GM23338 (cell line): ENCODE measurements at regions not wholly inside any gene's neighbourhood (a gene's known extent, or its start where the extent isn't known, plus 50 kb on each side); places are given as distances from the start of the nearest gene placed in this dataset.

Experiments
- EZH2 ChIP-seq: fragments of 200-600 bp; sonication (generic); IDR thresholded peaks from one replicate; pipeline ENCODE4 v1.8.0; 2017; ENCODE audit warnings: antibody characterized with exemption, mild to moderate bottlenecking, low read depth; ENCODE audit not compliant: unreplicated experiment
- EZH2phosphoT487 ChIP-seq: fragments of 200-600 bp; sonication (generic); IDR thresholded peaks from one replicate; pipeline ENCODE4 v1.8.1; 2018; ENCODE audit warnings: antibody characterized with exemption; ENCODE audit not compliant: unreplicated experiment
- JUNB ChIP-seq: IDR thresholded peaks from one replicate; pipeline ENCODE4 v1.6.1; 2016; ENCODE audit warnings: antibody characterized with exemption; ENCODE audit not compliant: unreplicated experiment
- POLR2AphosphoS5 ChIP-seq: IDR thresholded peaks from 2 replicates; pipeline ENCODE4 v1.6.1; 2016; ENCODE audit warnings: antibody characterized with exemption, low read depth
- TF ChIP-seq, protein P1 (sequence below), 2 experiments: fragments of 200-600 bp in 1 of 2; sonication (generic) in 1 of 2; conservative IDR thresholded peaks; 2 replicates each; pipeline versions ENCODE4 v1.5.1 to v1.6.1; 2016 to 2017; ENCODE audit warnings: antibody characterized with exemption in 2 of 2, low read depth in 2 of 2, mild to moderate bottlenecking in 2 of 2, moderate library complexity in 1 of 2
- TF ChIP-seq, protein P2 (sequence below): IDR thresholded peaks from one replicate; pipeline ENCODE4 v1.6.1; 2018; ENCODE audit warnings: antibody characterized with exemption; ENCODE audit not compliant: unreplicated experiment

DNA sequence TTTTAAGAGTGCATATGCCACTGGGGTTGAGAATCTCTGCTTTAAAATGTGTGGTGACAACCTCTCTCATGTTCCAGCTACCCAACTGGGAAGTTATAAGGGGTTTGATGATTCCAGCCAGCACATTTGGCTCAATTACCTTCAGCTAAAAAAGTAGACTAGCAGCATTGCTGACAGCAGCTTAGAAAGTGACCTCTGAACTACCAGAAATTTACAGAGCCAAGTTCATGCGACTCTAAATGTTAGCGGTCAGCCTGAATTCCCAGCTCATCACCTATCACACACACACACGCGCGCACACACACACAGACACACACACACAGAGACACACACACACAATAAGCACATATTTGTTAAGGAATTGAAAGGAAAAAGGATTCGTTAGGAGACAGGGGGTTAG is 377.5 kb downstream of the TMEM167A start:
- TF ChIP-seq POLR2AphosphoS5 (no peak), EZH2phosphoT487 (no peak), JUNB (no peak), EZH2 (no peak)
- TF ChIP-seq, protein P1, sequence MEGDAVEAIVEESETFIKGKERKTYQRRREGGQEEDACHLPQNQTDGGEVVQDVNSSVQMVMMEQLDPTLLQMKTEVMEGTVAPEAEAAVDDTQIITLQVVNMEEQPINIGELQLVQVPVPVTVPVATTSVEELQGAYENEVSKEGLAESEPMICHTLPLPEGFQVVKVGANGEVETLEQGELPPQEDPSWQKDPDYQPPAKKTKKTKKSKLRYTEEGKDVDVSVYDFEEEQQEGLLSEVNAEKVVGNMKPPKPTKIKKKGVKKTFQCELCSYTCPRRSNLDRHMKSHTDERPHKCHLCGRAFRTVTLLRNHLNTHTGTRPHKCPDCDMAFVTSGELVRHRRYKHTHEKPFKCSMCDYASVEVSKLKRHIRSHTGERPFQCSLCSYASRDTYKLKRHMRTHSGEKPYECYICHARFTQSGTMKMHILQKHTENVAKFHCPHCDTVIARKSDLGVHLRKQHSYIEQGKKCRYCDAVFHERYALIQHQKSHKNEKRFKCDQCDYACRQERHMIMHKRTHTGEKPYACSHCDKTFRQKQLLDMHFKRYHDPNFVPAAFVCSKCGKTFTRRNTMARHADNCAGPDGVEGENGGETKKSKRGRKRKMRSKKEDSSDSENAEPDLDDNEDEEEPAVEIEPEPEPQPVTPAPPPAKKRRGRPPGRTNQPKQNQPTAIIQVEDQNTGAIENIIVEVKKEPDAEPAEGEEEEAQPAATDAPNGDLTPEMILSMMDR (conservative IDR thresholded peaks at IDR 0.05; ENCODE audit: low read depth in 2 of 2): no peak
- TF ChIP-seq, protein P2, sequence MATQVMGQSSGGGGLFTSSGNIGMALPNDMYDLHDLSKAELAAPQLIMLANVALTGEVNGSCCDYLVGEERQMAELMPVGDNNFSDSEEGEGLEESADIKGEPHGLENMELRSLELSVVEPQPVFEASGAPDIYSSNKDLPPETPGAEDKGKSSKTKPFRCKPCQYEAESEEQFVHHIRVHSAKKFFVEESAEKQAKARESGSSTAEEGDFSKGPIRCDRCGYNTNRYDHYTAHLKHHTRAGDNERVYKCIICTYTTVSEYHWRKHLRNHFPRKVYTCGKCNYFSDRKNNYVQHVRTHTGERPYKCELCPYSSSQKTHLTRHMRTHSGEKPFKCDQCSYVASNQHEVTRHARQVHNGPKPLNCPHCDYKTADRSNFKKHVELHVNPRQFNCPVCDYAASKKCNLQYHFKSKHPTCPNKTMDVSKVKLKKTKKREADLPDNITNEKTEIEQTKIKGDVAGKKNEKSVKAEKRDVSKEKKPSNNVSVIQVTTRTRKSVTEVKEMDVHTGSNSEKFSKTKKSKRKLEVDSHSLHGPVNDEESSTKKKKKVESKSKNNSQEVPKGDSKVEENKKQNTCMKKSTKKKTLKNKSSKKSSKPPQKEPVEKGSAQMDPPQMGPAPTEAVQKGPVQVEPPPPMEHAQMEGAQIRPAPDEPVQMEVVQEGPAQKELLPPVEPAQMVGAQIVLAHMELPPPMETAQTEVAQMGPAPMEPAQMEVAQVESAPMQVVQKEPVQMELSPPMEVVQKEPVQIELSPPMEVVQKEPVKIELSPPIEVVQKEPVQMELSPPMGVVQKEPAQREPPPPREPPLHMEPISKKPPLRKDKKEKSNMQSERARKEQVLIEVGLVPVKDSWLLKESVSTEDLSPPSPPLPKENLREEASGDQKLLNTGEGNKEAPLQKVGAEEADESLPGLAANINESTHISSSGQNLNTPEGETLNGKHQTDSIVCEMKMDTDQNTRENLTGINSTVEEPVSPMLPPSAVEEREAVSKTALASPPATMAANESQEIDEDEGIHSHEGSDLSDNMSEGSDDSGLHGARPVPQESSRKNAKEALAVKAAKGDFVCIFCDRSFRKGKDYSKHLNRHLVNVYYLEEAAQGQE: no peak
